Choroid plexus epithelial cell (primary cell): ENCODE measurements at regions not wholly inside any gene's neighbourhood (a gene's known extent, or its start where the extent isn't known, plus 50 kb on each side); places are given as distances from the start of the nearest gene placed in this dataset.

Experiments used
- DNase-seq: peaks from one replicate; pipeline ENCODE4 v3.0.0-alpha.2; 2010; ENCODE audit warnings: low read depth
- H3K4me3 ChIP-seq: 2 replicates; pipeline ENCODE4 v1.5.1; 2011; ENCODE audit warnings: low read depth, mild to moderate bottlenecking, control low read depth, low read length, moderate library complexity
- TF ChIP-seq, protein P1 (sequence below): conservative IDR thresholded peaks from 2 replicates; pipeline ENCODE4 v1.5.1; 2011; ENCODE audit warnings: low read depth, mild to moderate bottlenecking, control low read depth, inconsistent platforms, low read length, moderate library complexity

DNA sequence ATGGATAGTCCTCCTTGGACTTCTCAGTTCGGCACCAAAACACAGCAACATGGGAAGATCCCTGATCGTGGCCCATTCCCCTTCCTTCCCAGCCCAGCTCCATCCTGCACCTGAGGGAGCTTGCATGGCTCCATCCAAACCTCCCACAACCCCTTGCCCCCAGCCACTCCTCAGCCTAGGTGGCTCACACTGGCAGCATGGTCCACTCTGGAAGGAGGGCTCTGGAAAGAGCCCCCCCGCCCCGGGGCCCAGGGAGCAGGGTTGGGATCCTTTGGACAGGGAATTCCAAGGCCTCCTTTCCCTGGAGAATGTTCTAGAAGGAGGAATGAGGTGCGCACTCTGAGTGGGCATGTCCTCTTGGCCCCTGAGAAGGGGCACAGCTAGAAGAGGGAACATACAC is 62.8 kb upstream of the ID2 start:
- no peak for DNase-seq
- TF ChIP-seq, protein P1, sequence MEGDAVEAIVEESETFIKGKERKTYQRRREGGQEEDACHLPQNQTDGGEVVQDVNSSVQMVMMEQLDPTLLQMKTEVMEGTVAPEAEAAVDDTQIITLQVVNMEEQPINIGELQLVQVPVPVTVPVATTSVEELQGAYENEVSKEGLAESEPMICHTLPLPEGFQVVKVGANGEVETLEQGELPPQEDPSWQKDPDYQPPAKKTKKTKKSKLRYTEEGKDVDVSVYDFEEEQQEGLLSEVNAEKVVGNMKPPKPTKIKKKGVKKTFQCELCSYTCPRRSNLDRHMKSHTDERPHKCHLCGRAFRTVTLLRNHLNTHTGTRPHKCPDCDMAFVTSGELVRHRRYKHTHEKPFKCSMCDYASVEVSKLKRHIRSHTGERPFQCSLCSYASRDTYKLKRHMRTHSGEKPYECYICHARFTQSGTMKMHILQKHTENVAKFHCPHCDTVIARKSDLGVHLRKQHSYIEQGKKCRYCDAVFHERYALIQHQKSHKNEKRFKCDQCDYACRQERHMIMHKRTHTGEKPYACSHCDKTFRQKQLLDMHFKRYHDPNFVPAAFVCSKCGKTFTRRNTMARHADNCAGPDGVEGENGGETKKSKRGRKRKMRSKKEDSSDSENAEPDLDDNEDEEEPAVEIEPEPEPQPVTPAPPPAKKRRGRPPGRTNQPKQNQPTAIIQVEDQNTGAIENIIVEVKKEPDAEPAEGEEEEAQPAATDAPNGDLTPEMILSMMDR: no peak
- H3K4me3 ChIP-seq: no peak overlapping the region

DNA sequence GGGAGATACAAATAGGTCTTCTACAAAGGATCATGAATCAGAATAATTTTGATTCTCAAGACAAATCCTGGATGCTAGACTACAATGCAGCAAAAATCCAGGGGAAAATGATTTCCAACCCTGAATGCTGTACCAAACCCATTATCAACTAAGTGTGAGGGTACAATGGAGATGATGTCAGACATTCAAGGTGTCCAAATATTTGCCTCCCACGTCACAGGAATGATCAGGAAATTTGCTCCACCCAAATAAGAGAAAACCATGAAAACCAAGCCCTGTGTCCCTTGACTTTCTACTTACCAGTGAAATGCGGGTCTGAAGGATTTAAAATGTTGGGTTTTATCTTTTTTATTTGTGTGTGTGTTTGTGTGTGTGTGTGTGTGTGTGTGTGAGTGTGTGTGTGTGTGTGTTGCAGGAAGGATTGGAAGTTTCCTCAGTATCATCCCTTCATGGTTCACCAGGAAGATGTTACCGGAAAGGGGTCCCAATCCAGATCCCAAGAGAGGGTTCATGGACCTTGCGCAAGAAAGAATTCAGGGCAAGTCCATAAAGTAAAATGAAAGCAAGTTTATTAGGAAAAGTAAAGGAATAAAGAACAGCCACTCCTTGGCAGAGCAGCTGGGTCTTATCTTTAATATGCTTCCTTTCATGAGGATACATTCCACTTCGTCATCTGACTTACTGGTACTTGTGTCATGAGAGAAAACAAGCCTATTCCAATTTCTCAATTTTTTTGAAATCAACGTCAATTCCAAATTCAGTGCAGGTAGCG is 61.1 kb upstream of the ID2 start:
- TF ChIP-seq, protein P1: no peak
- no peak overlapping the region for H3K4me3 ChIP-seq
- DNase-seq: peak; percentile 61

DNA sequence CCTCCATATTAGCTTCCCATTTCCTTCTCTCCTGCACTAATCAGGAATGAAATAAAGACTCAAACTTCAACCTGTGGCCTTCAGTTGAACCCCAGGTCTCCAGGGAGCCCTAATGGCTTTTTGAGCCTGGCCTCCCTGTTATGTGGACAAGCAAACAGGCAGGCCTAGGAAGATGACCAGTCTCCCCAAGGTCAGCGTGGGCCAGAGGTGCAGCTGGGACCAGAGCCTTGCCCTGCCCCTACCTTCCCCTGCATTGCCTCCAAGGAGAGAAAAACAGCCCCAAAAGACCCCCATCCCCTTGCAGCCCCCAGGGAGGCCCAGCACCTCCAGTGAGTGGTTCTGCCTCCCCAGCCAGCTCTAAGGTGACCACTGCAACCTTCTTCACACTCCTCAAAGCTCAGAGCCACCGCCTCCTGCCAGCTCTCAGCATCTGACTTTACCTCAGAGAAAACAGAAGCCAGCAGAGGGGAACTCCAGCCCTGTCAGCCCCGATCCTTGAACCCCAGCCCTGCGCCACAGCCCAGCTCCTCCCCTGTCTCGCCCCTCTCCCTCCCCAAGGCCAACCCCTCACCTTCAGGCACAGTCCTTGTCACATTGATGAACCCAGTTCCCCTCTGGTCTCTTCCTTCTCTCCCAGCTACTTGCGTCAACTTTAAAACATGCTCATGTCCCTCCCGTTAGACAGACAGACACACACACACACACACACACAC is 59.5 kb upstream of the ID2 start:
- DNase-seq: no peak
- no peak overlapping the region for H3K4me3 ChIP-seq
- TF ChIP-seq, protein P1: no peak

DNA sequence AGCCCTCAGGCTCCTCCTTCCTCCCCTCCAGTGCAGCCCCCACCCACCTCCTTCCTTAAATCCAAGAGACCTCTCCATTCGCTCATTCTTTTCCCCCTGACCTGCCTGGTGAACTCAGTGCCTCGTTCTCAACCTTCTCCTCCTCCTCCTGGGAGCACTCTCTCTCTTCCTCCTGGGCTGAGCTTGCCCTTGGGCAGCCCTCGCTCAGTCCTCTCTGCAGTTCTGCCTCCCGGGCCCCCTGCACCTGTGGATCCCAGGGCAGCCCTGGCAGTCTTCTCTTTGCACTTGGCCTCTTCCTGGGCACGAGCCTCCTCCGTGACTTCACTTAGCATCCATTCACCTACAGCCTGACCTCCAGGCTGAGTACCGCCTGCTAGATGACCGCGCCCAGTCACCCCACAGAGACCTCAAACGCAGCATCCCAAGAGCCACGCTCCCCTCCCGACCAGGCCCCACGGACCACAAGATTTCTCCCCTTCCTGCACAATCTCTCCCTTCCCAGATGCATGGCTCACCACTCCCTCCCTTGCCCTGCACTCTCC is 58.9 kb upstream of the ID2 start:
- TF ChIP-seq, protein P1: no peak
- H3K4me3 ChIP-seq: no peak overlapping the region
- no peak for DNase-seq

DNA sequence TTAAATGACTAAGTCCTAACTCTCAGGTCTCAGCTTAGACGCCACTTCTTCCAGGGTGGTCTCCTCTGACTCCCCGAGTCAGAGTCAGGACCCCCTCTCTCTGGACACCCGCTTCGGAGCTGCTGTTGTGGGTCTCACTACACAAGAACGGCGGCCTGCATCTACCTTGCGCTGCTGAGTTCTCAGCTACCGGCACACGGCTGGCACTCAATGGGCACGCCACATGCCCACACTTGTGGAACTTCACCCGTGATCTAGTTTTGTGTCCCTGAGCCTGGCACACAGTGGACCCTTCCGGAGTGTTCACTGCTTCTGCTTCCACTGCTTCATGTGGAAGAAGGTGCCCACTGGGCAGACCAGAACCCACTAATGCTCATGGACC is 58.3 kb upstream of the ID2 start:
- TF ChIP-seq, protein P1: no peak
- H3K4me3 ChIP-seq: no peak overlapping the region
- DNase-seq: no peak

DNA sequence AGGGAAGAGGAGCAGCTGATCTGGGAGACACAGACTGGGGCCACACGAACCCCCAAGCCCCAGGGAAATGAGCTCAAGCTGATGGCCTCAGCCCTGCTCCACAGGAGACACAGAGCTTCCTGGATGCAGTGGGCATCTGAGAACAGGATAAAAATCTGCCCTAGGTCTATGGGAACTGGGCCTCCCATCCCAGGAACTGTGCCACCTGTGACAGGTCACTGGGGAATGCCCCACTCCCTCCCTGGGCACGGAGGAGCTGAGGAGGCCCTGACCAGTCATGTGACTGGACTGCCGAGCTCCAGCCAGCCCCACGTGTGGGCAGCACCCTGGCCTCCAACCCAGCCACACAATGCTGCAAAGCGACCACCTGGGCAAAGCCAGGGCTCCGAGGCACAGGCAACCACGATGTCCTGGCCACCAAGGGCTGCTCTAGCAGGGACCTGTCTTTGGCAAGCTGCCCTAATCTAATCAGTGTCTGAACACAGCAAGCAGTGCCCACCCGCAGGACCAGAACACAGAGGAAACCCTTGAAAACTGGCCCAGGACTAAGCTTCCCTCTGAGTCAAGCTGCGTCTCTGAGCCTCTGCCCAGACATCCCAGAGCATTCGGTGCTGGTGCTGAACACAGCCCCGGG is 57.8 kb upstream of the ID2 start:
- no peak for DNase-seq
- TF ChIP-seq, protein P1: no peak
- H3K4me3 ChIP-seq: no peak overlapping the region
